NK-92 treated with Interleukin-12 subunit alpha and Interleukin-12 subunit beta, amount 100 ng/mL, for 24 hours (cell line): ENCODE measurements at regions not wholly inside any gene's neighbourhood (a gene's known extent, or its start where the extent isn't known, plus 50 kb on each side); places are given as distances from the start of the nearest gene placed in this dataset.

Experiments used
- DNase-seq: peaks from one replicate; lab custom pipeline; 2025; lab: John Stamatoyannopoulos, UW

- DNase-seq, result no peak
Observed at GRCh38 chr1:87820668-87821334, 492.1 kb downstream of the LMO4 start.

- no peak for DNase-seq
Observed at GRCh38 chr1:87821335-87821697, 492.6 kb downstream of the LMO4 start.

- DNase-seq, result no peak
Observed at GRCh38 chr1:87826681-87827251, 498.1 kb downstream of the LMO4 start.

GRCh38 chr1:87829360-87829759 is 500.7 kb downstream of the LMO4 start:
- no peak for DNase-seq

- DNase-seq, result no peak
Observed at GRCh38 chr1:87830432-87830978, 501.8 kb downstream of the LMO4 start.

- DNase-seq, result no peak
Observed at GRCh38 chr1:87833166-87833565, 504.5 kb downstream of the LMO4 start.

GRCh38 chr1:87834151-87834550 is 505.5 kb downstream of the LMO4 start:
- DNase-seq, result no peak

- no peak for DNase-seq
Observed at GRCh38 chr1:87834941-87835340, 506.3 kb downstream of the LMO4 start.

GRCh38 chr1:87840767-87841166 is 512.1 kb downstream of the LMO4 start:
- DNase-seq, result no peak

GRCh38 chr1:87841332-87841731 is 512.7 kb downstream of the LMO4 start:
- no peak for DNase-seq

GRCh38 chr1:87842156-87842555 is 513.5 kb downstream of the LMO4 start:
- no peak for DNase-seq

- DNase-seq, result no peak
Observed at GRCh38 chr1:87844251-87844650, 515.6 kb downstream of the LMO4 start.

- DNase-seq, result no peak
Observed at GRCh38 chr1:87851490-87851889, 522.8 kb downstream of the LMO4 start.

- DNase-seq, result no peak
Observed at GRCh38 chr1:87852410-87853161, 523.9 kb downstream of the LMO4 start.

- DNase-seq, result no peak
Observed at GRCh38 chr1:87853576-87854351, 525.1 kb downstream of the LMO4 start.

- no peak for DNase-seq
Observed at GRCh38 chr1:87863317-87863716, 534.6 kb downstream of the LMO4 start.

- no peak for DNase-seq
Observed at GRCh38 chr1:87864676-87865075, 536.0 kb downstream of the LMO4 start.

GRCh38 chr1:87866416-87866815 is 537.7 kb downstream of the LMO4 start:
- DNase-seq, result no peak

GRCh38 chr1:87867626-87868025 is 538.9 kb downstream of the LMO4 start:
- no peak for DNase-seq

- no peak for DNase-seq
Observed at GRCh38 chr1:87869567-87869966, 540.9 kb downstream of the LMO4 start.

- no peak for DNase-seq
Observed at GRCh38 chr1:87872189-87872588, 543.5 kb downstream of the LMO4 start.

GRCh38 chr1:87872692-87873091 is 544.0 kb downstream of the LMO4 start:
- DNase-seq, result no peak
